Adrenal gland (tissue), 5 donors: ENCODE measurements at regions not wholly inside any gene's neighbourhood (a gene's known extent, or its start where the extent isn't known, plus 50 kb on each side); places are given as distances from the start of the nearest gene placed in this dataset.

Experiments
- CTCF ChIP-seq, 6 experiments: fragments of 450-650 bp in 4 of 6; fragments of 200-600 bp in 2 of 6; sonication (generic) in 1 of 6; IDR thresholded peaks; 1 replicate in 5 of 6; 2 replicates in 1 of 6; pipeline versions ENCODE4 v1.5.1 to v1.8.0; 2016 to 2021; ENCODE audit warnings: antibody characterized with exemption in 6 of 6, mild to moderate bottlenecking in 2 of 6, moderate library complexity in 1 of 6
- POLR2A ChIP-seq, 2 donors: fragments of 450-650 bp; IDR thresholded peaks; one replicate each; pipeline ENCODE4 v1.6.1; 2017; ENCODE audit warnings: antibody characterized with exemption in 2 of 2, mild to moderate bottlenecking in 2 of 2, moderate library complexity in 1 of 2
- donor health status: DM: no; HTN: no; CAD: no.

DNA sequence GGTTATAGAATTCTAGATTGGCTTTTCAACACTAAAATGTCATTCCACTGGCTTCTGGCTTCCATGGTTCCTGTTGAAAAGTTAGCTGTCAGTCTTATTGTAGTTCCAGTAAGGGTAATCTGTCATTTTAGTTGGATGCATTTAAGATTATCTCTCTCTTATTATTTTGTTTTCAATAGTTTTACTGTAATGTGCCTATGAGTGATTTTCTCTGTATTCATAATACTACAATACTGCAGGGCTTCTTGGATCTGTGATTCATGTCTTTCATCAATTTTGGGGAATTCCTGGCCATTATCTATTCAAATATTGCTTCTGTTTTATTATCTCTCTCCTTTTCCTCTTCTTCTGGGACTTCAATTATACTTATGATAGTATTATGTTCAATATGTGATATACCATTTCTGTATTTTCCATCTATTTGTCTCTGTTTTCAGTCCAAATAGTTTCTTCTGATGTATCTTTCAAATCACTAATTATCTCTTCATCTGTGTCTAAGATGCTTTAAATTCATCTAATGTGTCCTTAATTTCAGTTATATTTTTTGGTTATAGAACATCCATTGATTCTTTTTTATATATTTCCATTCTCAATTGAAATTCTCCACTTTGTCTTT is 101.5 kb downstream of the KCTD15 start:
- TF ChIP-seq POLR2A (IDR thresholded peaks at IDR 0.05) (no peak), CTCF (IDR thresholded peaks at IDR 0.05) (no peak)
